ENCODE measurements at regions not wholly inside any gene's neighbourhood (a gene's known extent, or its start where the extent isn't known, plus 50 kb on each side); places are given as distances from the start of the nearest gene placed in this dataset.
"Not testable (repeated sequence)": the region's sequence is repeated elsewhere in the genome, so short reads cannot be mapped to it uniquely, and the experiment has no call there.

- no peak for DNase-seq
These were observed 150.0 kb downstream of the NFKBIZ start for GRCh38 chr3:101999177-101999779.

DNA sequence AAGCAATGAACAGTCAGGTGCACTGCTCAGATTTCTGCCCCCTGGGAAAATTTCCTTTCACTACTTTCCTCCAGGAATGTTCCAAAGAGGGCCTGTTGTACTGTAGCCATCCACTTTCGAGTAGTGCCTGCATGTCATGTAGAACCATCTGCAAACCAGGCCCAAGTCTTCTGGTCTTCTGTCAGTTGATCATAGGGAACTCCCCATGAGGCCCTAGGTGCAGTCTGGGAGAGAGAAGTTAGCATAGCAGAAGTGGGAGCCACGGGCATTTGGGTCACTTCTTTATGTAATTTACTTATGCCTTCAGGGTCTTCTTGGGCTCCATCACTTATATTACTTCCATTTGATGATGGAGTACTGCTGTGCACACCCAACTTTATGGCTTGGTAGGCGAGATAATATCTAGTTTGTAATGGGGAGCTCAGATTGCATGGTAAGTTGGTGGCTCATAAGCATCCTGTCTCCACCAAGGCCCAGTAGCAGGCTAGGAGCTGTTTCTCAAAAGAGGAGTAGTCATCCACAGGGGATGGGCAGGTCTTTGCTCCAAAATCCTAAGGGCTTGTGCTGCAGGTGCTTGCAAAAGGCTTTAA, 151.4 kb downstream of the NFKBIZ start:
- no peak for DNase-seq

DNA sequence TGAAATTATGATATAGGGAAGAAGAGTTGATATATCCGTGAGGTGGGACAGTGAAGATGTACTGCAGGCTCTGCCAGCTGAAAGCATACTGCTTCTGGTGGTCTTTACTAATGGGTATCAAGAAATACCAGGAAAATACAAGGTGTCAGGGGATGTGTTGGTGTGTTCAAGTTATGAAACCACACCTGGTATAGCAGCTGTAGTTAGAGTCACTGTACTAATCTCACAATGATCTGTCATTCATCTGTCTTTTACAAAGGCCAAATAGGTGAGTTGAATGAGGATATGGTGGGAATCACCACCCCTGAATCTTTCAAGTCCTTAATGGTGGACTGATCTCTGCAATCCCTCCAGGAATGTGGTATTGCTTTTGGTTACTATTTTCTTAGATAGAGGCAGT, 152.7 kb downstream of the NFKBIZ start:
- DNase-seq: no peak

- no peak for DNase-seq
These were observed 155.2 kb downstream of the NFKBIZ start for GRCh38 chr3:102004561-102004960.

DNA sequence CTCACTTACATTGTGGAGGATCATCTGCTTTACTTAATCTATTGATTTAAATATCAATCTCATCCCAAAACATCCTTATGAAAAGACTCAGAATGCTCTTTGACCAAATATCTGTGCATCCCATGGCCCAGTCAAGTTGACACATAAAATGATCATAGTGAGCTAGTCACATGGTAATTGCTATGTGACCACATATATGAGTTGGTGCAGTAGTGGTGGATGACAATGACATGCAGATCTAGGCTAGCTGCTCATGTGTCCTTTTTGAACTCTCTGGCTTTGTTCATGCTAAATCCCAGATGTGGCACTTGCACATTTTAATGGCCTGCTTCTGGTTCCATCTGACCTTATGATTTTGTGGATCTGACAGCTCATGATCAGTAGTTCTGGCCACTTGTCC, 156.2 kb downstream of the NFKBIZ start:
- DNase-seq: no peak

GRCh38 chr3:102006812-102007485, 157.6 kb downstream of the NFKBIZ start:
- DNase-seq: peak in 1 of 2 donors; percentile 33

GRCh38 chr3:102008436-102008835, 159.1 kb downstream of the NFKBIZ start:
- not testable (repeated sequence) for DNase-seq

DNA sequence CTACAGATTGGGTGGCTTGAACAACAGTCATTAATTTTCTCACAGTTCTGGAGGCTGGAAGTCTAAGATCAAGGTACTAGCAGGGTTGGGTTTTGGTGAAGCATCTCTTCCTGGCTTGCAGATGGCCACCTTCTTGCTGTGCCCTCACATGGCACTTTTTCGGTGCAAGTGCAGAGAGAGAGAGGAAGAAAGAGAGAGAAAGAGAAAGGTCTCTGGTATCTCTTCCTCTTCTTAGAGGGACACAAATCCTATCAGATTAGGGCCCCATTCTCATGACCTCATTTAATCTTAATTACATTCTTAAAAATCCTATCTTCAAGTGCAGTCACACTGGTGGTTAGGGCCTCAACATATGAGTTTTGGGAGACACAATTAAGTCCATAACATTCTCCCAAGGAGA, 167.1 kb downstream of the NFKBIZ start:
- DNase-seq: no peak

GRCh38 chr3:102017784-102018183, 168.5 kb downstream of the NFKBIZ start:
- DNase-seq: no peak

DNA sequence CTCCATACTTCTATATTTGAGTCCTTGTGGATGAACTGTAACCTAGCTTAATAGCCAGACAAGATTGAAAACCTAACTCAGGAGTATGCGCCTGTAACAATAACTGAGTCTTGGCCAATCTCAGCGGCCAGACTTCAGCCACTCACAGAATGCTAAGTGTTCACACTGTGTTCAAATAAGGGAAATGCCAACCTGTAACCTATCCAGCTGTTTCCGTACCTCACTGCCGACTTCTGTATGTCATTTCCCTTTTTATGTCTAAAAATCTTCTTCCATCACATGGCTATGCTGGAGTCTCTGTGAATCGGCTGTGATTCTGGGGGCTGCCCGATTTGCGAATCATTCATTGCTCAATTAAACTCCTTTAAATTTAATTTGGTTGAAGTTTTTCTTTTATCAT, 169.2 kb downstream of the NFKBIZ start:
- no peak for DNase-seq

DNA sequence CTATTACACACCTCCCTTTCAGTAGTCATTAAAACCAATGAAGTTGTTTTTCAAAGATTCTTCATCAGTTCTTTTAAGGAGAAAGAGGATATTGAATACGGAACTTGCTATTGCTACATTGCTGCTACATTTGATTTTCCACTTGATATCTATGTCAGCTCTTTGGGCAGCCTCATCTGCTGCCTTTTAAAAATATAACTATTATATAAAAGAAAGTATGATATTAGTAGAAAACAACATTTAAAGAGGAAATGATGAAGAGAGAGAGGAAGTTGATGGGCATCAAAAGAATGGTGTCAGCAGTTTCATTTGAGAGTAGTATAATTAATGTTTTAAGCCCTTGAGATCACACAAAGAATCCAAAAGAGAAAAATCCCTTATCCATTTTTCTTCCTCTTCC, 171.4 kb downstream of the NFKBIZ start:
- no peak for DNase-seq

GRCh38 chr3:102024270-102024904, 175.1 kb downstream of the NFKBIZ start:
- no peak for DNase-seq

GRCh38 chr3:102025606-102026270, 176.4 kb downstream of the NFKBIZ start:
- DNase-seq: peak in 1 of 2 donors; percentile 49

- no peak for DNase-seq
These were observed 177.3 kb downstream of the NFKBIZ start for GRCh38 chr3:102026656-102027055.

GRCh38 chr3:102030661-102031060, 181.3 kb downstream of the NFKBIZ start:
- no peak for DNase-seq

DNA sequence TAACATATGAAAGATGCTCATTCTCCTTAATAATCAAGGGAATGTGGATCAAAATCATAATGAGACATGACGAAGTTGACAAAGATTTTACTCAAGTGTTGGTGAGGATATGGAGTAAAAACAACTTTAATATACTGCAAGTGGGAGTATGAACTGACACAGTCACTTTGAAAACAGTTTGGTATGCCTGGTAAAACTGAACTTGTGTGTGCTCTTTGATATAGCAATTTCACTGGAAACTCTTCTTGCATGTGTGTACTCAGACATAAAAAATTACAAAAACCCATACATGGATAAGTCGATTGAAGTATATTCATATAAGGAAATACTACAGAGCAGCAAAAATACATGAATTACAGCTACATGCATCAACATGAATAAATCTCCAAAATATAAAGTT, 182.5 kb downstream of the NFKBIZ start:
- no peak for DNase-seq

GRCh38 chr3:102032491-102033383, 183.4 kb downstream of the NFKBIZ start:
- no peak for DNase-seq

DNA sequence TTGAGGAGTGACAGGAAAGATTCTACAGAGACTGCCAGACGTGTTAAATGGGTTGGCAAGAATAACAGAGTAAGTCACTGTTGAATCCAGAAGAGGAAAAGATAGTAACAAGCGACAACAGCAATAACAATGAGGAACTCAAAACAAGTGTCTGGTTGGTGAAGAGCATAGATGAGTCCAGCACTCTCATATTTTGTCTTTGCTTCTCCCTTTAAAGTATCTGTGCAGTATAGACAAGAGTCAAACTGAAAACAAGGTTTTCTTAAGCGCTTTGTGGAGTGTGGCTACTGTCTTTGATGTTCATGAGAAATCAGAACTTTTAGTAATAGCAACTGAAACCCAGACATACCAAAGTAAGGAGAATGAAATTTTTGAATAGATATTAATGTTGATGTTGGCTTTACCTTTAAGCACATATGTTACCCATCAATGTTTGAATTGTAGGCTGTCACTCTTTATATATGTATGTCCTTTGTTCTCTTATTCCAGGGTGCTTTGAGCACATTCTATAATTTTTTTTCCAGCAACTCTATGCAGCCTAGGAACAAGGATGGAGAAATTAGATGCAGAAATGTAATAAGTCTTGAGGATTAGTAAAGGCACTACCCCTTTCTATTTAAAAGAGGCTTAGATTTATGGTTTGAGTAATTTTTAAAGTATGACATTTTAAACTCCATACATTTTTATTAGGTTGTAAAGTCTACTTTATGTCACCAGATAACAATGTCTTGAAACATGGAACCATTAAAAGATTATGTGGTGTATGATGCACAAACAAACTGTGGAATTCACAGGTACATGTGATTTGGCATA, 185.5 kb downstream of the NFKBIZ start:
- DNase-seq: no peak

- peak in 1 of 2 donors; percentile 64 for DNase-seq
These were observed 186.7 kb downstream of the NFKBIZ start for GRCh38 chr3:102036017-102036416.

DNA sequence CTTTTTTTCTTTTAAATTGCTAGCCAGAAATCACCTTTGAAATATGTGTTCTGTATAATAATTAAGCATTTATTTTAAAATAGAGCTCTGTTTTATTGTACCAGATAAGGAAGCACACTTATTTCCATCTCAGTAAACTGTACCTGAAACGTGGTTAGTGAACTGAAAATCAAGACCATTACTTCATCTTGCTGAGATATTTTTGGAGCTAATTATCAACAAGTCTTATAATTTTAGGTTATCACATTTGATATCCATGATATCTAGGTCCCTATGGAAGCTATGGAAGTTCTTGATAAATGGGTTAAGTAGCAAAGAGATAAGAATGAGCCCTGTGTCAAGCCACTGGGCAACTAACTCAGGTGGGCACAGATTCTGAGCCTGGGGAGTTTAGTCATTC, 187.2 kb downstream of the NFKBIZ start:
- DNase-seq: no peak

DNA sequence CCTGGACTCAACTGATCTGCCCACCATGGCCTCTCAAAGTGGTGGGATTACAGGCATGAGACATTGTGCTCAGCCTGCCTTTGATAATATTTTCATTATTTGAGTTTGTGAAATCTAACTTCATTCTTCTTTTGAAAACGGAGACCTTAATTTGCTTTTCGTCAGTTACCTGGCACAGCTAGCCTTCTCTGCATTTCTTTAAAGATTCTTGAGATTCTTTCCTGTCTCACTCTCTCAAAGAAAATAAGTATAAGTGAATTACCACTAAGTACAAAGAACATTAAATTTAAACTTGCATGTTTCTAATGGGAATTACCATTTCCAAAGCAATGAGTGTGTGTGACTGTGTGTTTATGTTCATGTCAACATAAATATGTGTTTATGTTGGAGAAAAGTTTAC, 187.9 kb downstream of the NFKBIZ start:
- no peak for DNase-seq

DNA sequence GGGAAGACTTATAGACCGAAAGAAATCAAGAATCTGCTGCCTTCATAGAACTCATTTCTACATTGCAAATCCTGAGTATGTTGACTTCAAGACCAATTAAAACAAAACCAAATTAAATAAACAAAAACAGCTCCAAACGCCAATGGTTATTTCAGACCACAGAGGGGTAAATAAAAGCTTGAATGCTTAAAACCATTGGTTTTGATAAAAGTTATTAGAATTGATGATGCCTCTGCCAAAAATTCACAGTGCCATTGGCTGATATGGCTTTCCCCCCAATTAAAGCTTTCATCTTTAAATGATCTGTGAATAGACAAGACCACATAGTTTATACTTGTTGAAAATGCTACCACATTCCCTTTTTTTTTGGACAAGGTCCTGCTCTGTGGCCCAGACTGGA, 188.5 kb downstream of the NFKBIZ start:
- DNase-seq: no peak

All from bone marrow (tissue), 2 donors.